Myocyte (in vitro differentiated cells): ENCODE measurements at regions not wholly inside any gene's neighbourhood (a gene's known extent, or its start where the extent isn't known, plus 50 kb on each side); places are given as distances from the start of the nearest gene placed in this dataset.
"Not testable (repeated sequence)": the region's sequence is repeated elsewhere in the genome, so short reads cannot be mapped to it uniquely, and the experiment has no call there.

ENCODE experiments used
- DNase-seq: peaks from one replicate; pipeline ENCODE4 v3.0.0-alpha.2; 2012; ENCODE audit warnings: low read depth

GRCh38 chr15:20102862-20103261, 438.7 kb downstream of the GOLGA6L6 start:
- DNase-seq, result not testable (repeated sequence)

- DNase-seq, result not testable (repeated sequence)
These were observed 439.4 kb downstream of the GOLGA6L6 start for GRCh38 chr15:20102209-20102608.

GRCh38 chr15:20101281-20101680, 440.3 kb downstream of the GOLGA6L6 start:
- not testable (repeated sequence) for DNase-seq

GRCh38 chr15:20100604-20101270, 440.9 kb downstream of the GOLGA6L6 start:
- not testable (repeated sequence) for DNase-seq

- DNase-seq, result not testable (repeated sequence)
These were observed 445.8 kb downstream of the GOLGA6L6 start for GRCh38 chr15:20095699-20096303.

GRCh38 chr15:20089541-20089940, 452.1 kb downstream of the GOLGA6L6 start:
- DNase-seq, result not testable (repeated sequence)

- DNase-seq, result not testable (repeated sequence)
These were observed 457.6 kb downstream of the GOLGA6L6 start for GRCh38 chr15:20084026-20084425.

GRCh38 chr15:20074082-20074481, 467.5 kb downstream of the GOLGA6L6 start:
- not testable (repeated sequence) for DNase-seq

GRCh38 chr15:20069043-20069442, 472.6 kb downstream of the GOLGA6L6 start:
- DNase-seq, result not testable (repeated sequence)

- DNase-seq, result not testable (repeated sequence)
These were observed 475.4 kb downstream of the GOLGA6L6 start for GRCh38 chr15:20066173-20066572.

- not testable (repeated sequence) for DNase-seq
These were observed 476.1 kb downstream of the GOLGA6L6 start for GRCh38 chr15:20065508-20065907.

GRCh38 chr15:20063167-20063566, 478.4 kb downstream of the GOLGA6L6 start:
- not testable (repeated sequence) for DNase-seq

- DNase-seq, result not testable (repeated sequence)
These were observed 480.8 kb downstream of the GOLGA6L6 start for GRCh38 chr15:20060838-20061237.

- not testable (repeated sequence) for DNase-seq
These were observed 484.7 kb downstream of the GOLGA6L6 start for GRCh38 chr15:20056871-20057270.

GRCh38 chr15:20055921-20056320, 485.7 kb downstream of the GOLGA6L6 start:
- DNase-seq, result not testable (repeated sequence)

GRCh38 chr15:20048189-20048588, 493.4 kb downstream of the GOLGA6L6 start:
- DNase-seq, result not testable (repeated sequence)

GRCh38 chr15:20045165-20045564, 496.4 kb downstream of the GOLGA6L6 start:
- not testable (repeated sequence) for DNase-seq

GRCh38 chr15:20040691-20041090, 500.9 kb downstream of the GOLGA6L6 start:
- DNase-seq, result not testable (repeated sequence)

- not testable (repeated sequence) for DNase-seq
These were observed 516.6 kb downstream of the GOLGA6L6 start for GRCh38 chr15:20025040-20025439.

- not testable (repeated sequence) for DNase-seq
These were observed 519.3 kb downstream of the GOLGA6L6 start for GRCh38 chr15:20022349-20022748.

- not testable (repeated sequence) for DNase-seq
These were observed 520.2 kb downstream of the GOLGA6L6 start for GRCh38 chr15:20021351-20021750.

GRCh38 chr15:20020588-20020987, 521.0 kb downstream of the GOLGA6L6 start:
- not testable (repeated sequence) for DNase-seq

GRCh38 chr15:20019758-20020157, 521.8 kb downstream of the GOLGA6L6 start:
- not testable (repeated sequence) for DNase-seq
